Bronchial epithelial cell (primary cell): ENCODE measurements at regions not wholly inside any gene's neighbourhood (a gene's known extent, or its start where the extent isn't known, plus 50 kb on each side); places are given as distances from the start of the nearest gene placed in this dataset.

Experiments
- DNase-seq: peaks from one replicate; pipeline ENCODE4 v3.0.0-alpha.2; 2010; ENCODE audit warnings: low read depth
- FAIRE-seq: peaks from 2 replicates; lab custom pipeline; 2011; peaks lifted over from hg19 to GRCh38; lab: Jason Lieb, UNC
- H3K27me3 ChIP-seq: 2 replicates; pipeline ENCODE4 v1.5.1; 2011; ENCODE audit warnings: low read length; ENCODE audit not compliant: control insufficient read depth, insufficient read depth
- H3K36me3 ChIP-seq: 2 replicates; pipeline ENCODE4 v1.5.1; 2011; ENCODE audit warnings: low read length; ENCODE audit not compliant: control insufficient read depth, insufficient read depth
- H3K4me3 ChIP-seq: 2 replicates; pipeline ENCODE4 v1.5.1; 2011; ENCODE audit warnings: mild to moderate bottlenecking, low read depth, low read length, control low read depth
- TF ChIP-seq, protein P1 (sequence below): IDR thresholded peaks from 2 replicates; pipeline ENCODE4 v1.5.1; 2011; ENCODE audit warnings: mild to moderate bottlenecking, moderate library complexity, low read length, control low read depth, inconsistent platforms; ENCODE audit not compliant: insufficient read depth, severe bottlenecking

DNA sequence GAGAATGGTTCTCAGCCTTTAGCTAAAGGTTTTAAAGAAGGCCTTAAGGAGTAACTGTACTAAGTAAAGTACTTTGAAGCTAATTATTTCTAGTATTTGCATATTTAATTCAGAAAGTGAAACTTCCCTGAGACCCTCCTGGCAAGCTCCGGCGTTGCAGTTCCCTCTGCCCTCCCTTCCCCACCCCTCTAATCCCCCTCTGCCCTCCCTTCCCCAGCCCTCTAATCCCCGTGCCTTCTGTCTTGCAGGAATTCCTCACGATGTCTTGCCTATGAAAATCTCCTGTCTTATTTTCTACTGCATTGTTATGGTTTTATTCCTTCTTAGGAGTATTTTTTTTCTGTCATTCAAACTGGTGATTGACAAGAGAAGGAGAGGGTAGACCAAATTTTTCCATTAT is 236.9 kb downstream of the COL4A1 start:
- DNase-seq = no peak
- TF ChIP-seq, protein P1, sequence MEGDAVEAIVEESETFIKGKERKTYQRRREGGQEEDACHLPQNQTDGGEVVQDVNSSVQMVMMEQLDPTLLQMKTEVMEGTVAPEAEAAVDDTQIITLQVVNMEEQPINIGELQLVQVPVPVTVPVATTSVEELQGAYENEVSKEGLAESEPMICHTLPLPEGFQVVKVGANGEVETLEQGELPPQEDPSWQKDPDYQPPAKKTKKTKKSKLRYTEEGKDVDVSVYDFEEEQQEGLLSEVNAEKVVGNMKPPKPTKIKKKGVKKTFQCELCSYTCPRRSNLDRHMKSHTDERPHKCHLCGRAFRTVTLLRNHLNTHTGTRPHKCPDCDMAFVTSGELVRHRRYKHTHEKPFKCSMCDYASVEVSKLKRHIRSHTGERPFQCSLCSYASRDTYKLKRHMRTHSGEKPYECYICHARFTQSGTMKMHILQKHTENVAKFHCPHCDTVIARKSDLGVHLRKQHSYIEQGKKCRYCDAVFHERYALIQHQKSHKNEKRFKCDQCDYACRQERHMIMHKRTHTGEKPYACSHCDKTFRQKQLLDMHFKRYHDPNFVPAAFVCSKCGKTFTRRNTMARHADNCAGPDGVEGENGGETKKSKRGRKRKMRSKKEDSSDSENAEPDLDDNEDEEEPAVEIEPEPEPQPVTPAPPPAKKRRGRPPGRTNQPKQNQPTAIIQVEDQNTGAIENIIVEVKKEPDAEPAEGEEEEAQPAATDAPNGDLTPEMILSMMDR = no peak
- H3K27me3 ChIP-seq = no peaks in the 10 kb centered on the region
- FAIRE-seq = no peak
- no peak overlapping the region for H3K4me3 ChIP-seq
- no peaks in the 10 kb centered on the region for H3K36me3 ChIP-seq

DNA sequence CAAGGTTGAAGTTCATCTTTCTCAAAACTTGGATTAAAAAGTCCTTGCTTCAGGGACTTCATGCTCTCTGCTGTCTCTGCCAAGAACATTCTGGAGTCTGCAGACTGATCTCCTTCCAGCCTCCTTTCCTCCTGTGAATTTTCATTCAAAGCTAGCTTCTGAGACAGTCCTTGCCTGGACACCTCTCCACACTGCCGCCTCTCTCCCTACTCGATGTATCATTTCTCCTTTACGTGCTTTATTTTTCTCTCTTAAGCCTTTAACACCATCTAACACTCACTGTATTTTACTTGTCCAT is 238.8 kb downstream of the COL4A1 start:
- FAIRE-seq (no peak), DNase-seq (no peak)
- TF ChIP-seq, protein P1 = no peak
- Histone ChIP-seq H3K4me3 (no peak overlapping the region), H3K36me3 (no peaks in the 10 kb centered on the region), H3K27me3 (no peaks in the 10 kb centered on the region)

DNA sequence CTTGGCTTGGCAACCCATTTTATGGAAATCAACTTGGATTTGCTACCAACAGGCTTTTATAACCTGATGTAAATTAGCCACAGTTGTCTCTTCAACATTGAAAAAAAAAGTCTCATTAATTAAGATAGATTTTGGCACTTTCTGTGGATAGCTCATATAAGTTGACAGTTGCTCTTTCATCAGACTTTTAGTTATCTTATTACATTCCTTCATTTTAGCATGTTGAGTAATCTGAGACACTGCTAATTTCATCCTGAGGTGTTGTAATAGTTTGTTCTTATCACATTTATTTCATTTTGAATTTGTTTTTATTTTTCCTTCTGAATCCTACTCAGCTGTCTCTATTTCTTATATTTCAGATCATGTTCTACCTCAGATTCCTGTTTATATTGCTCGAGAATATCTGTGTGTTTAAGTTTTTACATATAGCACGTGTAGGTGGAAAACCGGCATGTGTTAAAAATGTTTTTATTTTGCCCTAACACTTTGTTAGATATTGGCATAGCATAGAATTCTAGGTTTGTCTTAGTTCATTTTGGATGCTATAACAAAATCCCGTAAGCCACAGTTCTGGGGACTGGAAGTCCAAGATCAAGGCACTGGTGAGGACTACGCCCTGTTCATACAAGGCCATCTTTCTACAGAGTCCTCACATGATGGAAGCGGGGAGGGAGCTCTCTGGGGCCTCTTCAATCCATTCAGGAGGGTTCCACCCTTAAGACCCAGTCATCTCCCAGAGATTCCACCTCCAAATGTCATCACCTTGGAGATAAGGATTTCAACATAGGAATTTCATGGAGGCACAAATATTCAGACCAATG is 239.4 kb downstream of the COL4A1 start:
- FAIRE-seq (no peak), DNase-seq (peak; percentile 20)
- TF ChIP-seq, protein P1 = no peak

DNA sequence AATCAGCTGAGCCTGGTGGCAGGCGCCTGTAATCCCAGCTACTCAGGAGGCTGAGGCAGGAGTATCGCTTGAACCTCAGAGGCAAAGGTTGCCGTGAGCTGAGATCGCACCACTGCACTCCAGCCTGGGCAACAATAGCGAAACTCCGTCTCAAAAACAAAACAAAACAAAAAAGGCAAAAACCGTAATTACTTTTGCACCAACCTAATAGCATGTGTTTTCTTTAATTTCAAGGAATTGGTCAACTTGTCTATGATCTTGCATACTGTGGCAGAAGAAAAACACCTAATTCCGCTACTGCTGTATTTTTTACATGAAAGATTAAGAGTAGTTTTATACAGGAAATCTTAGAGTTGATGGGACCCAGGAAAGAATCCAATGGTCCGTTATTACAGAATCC is 241.2 kb downstream of the COL4A1 start:
- DNase-seq (no peak), FAIRE-seq (no peak)
- Histone ChIP-seq H3K36me3 (no peaks in the 10 kb centered on the region), H3K27me3 (no peaks in the 10 kb centered on the region), H3K4me3 (no peak overlapping the region)
- TF ChIP-seq, protein P1 = no peak

More for the DNA sequence above, 239.4 kb downstream of the COL4A1 start:
- H3K4me3 ChIP-seq = no peak overlapping the region
- no peaks in the 10 kb centered on the region for H3K36me3 ChIP-seq
- no peaks in the 10 kb centered on the region for H3K27me3 ChIP-seq

DNA sequence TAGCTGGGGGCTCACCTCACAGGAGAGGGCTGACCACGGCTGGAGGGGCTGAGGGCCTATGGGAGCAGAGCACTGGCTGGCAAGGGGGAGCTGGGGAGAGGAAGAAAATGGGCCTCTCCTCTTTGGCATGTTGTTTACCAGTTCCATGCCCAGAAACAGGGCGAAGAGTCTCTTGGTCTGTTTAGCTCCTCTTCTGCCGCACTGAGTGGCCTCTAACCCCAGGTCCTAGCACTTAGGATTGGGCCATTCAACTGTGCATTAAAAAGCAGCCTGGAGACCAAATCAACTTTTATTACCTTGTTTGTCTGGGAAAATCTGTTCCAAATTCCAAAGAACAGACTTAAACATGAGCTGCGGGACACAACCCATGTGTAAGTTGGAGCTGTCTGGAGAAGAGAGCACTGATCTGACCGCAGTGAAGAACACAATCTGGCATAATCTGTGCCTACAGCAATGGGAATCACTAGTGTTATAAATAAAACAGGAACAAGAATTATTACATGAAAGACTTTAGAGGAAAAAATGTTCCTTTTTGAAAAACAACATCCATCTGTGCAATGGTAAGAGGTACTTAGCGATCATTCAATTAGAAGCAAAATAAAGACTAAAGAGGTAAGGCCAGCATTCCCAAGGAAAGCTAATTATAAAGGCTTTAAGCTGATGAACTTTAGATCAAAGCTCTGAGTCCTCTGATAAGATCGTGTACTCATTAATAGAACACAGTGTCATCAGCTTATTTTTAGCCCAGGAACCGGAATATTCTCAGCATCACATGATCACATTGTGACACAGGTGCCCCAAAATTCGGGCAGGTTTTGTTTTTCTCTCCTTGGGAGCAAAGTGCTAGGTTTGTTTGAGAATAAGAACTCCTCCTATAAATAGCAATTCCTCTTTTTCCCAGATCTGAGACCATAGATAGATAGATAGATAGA is 243.2 kb downstream of the COL4A1 start:
- FAIRE-seq (no peak), DNase-seq (no peak)
- TF ChIP-seq, protein P1 = no peak
- no peaks in the 10 kb centered on the region for H3K27me3 ChIP-seq
- H3K4me3 ChIP-seq = no peak overlapping the region
- H3K36me3 ChIP-seq = no peaks in the 10 kb centered on the region
